Lung (tissue), 11 donors: ENCODE measurements at regions not wholly inside any gene's neighbourhood (a gene's known extent, or its start where the extent isn't known, plus 50 kb on each side); places are given as distances from the start of the nearest gene placed in this dataset.

Experiments
- ATAC-seq: fragments of 200-7000 bp; cut with Tn5 transposase; one replicate; pipeline ENCODE4 v1.9.1; 2020; ENCODE audit warnings: moderate number of reproducible peaks; ENCODE audit not compliant: insufficient read depth, low FRiP score
- DNase-seq, 3 donors: peaks; one replicate each; pipeline ENCODE4 v3.0.0-alpha.2; 2013 to 2017
- H3K27ac ChIP-seq, 2 donors: one replicate each; pipeline ENCODE4 v1.5.1; 2013; ENCODE audit warnings: mild to moderate bottlenecking in 2 of 2, moderate library complexity in 2 of 2, control low read depth in 1 of 2, inconsistent platforms in 1 of 2, low read depth in 1 of 2, low read length in 1 of 2
- H3K27me3 ChIP-seq, 3 donors: one replicate each; pipeline ENCODE4 v1.5.1; 2013; ENCODE audit warnings: low read length in 2 of 3; ENCODE audit not compliant: control insufficient read depth in 3 of 3, insufficient read depth in 3 of 3
- H3K36me3 ChIP-seq, 4 donors: one replicate each; pipeline ENCODE4 v1.5.1; 2013; ENCODE audit warnings: low read length in 4 of 4, mild to moderate bottlenecking in 1 of 4, moderate library complexity in 1 of 4; ENCODE audit not compliant: control insufficient read depth in 4 of 4, insufficient read depth in 4 of 4
- H3K4me1 ChIP-seq, 5 donors: one replicate each; pipeline ENCODE4 v1.5.1; 2013; ENCODE audit warnings: low read length in 5 of 5, mild to moderate bottlenecking in 2 of 5, moderate library complexity in 1 of 5; ENCODE audit not compliant: control insufficient read depth in 5 of 5, insufficient read depth in 5 of 5
- H3K4me3 ChIP-seq: one replicate; pipeline ENCODE4 v1.5.1; 2013; ENCODE audit warnings: mild to moderate bottlenecking, control low read depth, moderate library complexity
- H3K9ac ChIP-seq, 2 donors: one replicate each; pipeline ENCODE4 v1.5.1; 2013; ENCODE audit warnings: low read length in 2 of 2, control low read depth in 1 of 2; ENCODE audit not compliant: insufficient read depth in 1 of 2
- H3K9me3 ChIP-seq, 4 donors: one replicate each; pipeline ENCODE4 v1.5.1; 2013; ENCODE audit warnings: low read length in 3 of 4, mild to moderate bottlenecking in 1 of 4, moderate library complexity in 1 of 4; ENCODE audit not compliant: control insufficient read depth in 4 of 4, insufficient read depth in 3 of 4
- WGBS, 2 donors: extraction: QIAGEN DNeasy Blood & Tissue Kit; methylation state at CpG; one replicate each; pipeline ENCODE4 v1.1.7; 2013; 5-methylcytosine and 5-hydroxymethylcytosine counted together
- TF ChIP-seq, protein P1 (sequence below): IDR thresholded peaks from 2 replicates; pipeline ENCODE4 v1.5.1; 2012; ENCODE audit warnings: mild to moderate bottlenecking; ENCODE audit errors: control extremely low read depth, extremely low read depth
- donor health status: control.
- donor health status: control.
- donor health status: Bipolar disorder and iron deficiency.
- donor health status: healthy.
- donor health status: DM: yes; HTN: yes; CAD: no.

- Histone ChIP-seq H3K9me3 (no peaks in the 10 kb centered on the region), H3K4me3 (no peak overlapping the region), H3K9ac (no peak overlapping the region), H3K36me3 (no peaks in the 10 kb centered on the region), H3K27me3 (peaks cover 0 to 7% (median 0%) of the 10 kb centered on the region in 3 donors), H3K27ac (no peak overlapping the region), H3K4me1 (no peaks in the 10 kb centered on the region)
- ATAC-seq (no peak), DNase-seq (no peak)
- WGBS, 2 donors, result 58 to 84% methylated on average over 1 of the region's 1 CpG
- TF ChIP-seq, protein P1, sequence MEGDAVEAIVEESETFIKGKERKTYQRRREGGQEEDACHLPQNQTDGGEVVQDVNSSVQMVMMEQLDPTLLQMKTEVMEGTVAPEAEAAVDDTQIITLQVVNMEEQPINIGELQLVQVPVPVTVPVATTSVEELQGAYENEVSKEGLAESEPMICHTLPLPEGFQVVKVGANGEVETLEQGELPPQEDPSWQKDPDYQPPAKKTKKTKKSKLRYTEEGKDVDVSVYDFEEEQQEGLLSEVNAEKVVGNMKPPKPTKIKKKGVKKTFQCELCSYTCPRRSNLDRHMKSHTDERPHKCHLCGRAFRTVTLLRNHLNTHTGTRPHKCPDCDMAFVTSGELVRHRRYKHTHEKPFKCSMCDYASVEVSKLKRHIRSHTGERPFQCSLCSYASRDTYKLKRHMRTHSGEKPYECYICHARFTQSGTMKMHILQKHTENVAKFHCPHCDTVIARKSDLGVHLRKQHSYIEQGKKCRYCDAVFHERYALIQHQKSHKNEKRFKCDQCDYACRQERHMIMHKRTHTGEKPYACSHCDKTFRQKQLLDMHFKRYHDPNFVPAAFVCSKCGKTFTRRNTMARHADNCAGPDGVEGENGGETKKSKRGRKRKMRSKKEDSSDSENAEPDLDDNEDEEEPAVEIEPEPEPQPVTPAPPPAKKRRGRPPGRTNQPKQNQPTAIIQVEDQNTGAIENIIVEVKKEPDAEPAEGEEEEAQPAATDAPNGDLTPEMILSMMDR, result no peak
Measured at GRCh38 chrX:46258356-46258755, 286.9 kb downstream of the ZNF674 start.

GRCh38 chrX:46257451-46257879, 287.8 kb downstream of the ZNF674 start:
- WGBS, 2 donors, result 61 to 68% methylated on average over 5 of the region's 5 CpGs
- no peak for DNase-seq
- no peak for ATAC-seq
- TF ChIP-seq, protein P1, result no peak
- Histone ChIP-seq H3K4me1 (no peaks in the 10 kb centered on the region), H3K9me3 (no peaks in the 10 kb centered on the region), H3K27ac (no peak overlapping the region), H3K36me3 (no peaks in the 10 kb centered on the region), H3K27me3 (peaks cover 0 to 7% (median 0%) of the 10 kb centered on the region in 3 donors), H3K4me3 (no peak overlapping the region), H3K9ac (no peak overlapping the region)

DNA sequence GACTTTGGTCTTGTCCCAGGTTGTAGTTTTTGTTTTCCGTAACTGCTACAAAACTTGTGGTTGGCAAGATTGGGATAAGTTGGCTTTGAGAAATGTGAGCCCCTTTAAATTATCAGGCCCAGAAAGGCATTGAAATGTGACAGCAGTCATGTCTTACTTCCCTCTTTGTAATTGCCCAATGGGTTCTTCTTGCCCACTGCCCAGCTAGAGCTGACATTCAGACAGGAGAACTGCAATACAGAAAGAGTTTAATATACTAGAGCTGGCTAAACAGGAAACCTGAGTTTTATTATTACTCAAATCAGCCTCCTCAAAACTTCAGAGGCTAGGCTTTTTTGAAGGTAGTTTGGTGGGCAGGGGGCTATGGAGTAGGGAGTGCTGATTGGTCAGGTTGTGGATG, 288.3 kb downstream of the ZNF674 start:
- TF ChIP-seq, protein P1, result no peak
- Histone ChIP-seq H3K9ac (no peak overlapping the region), H3K36me3 (no peaks in the 10 kb centered on the region), H3K4me3 (no peak overlapping the region), H3K27ac (no peak overlapping the region), H3K9me3 (no peaks in the 10 kb centered on the region), H3K27me3 (peaks cover 0 to 8% (median 0%) of the 10 kb centered on the region in 3 donors), H3K4me1 (no peaks in the 10 kb centered on the region)
- DNase-seq, result no peak
- whole genome bisulfite sequencing, 2 donors, result 81 to 93% methylated on average over 1 of the region's 1 CpG
- no peak for ATAC-seq

DNA sequence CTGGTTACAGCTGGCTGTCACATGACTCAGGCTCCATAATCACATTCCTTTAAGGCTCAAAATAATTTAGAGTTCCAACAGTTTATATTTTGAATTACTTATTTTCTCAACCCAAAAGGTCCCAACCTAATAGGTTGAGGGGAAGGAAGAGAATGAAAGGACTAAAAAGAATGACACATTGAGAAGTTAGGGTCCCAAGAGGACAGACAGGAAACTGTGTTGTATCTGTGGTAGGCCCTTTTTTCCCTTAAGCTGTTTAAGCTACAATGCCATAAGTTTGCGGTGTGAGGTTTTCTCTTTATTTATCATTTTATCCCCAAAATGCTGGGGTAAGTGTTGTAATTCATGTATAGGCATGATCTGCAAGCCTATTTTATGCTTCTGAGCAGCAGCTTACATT, 290.2 kb downstream of the ZNF674 start:
- DNase-seq, result no peak
- H3K4me3 ChIP-seq, result no peak overlapping the region
- no peaks in the 10 kb centered on the region for H3K36me3 ChIP-seq
- H3K27ac ChIP-seq, result no peak overlapping the region
- no peaks in the 10 kb centered on the region for H3K9me3 ChIP-seq
- TF ChIP-seq, protein P1, result no peak
- no peak overlapping the region for H3K9ac ChIP-seq
- no peak for ATAC-seq
- 83 to 89% methylated on average over 1 of the region's 1 CpG for WGBS, 2 donors
- peaks cover 0 to 13% (median 0%) of the 10 kb centered on the region in 3 donors for H3K27me3 ChIP-seq
- H3K4me1 ChIP-seq, result no peaks in the 10 kb centered on the region
